Nephron (organoid): ENCODE measurements at regions not wholly inside any gene's neighbourhood (a gene's known extent, or its start where the extent isn't known, plus 50 kb on each side); places are given as distances from the start of the nearest gene placed in this dataset.
A peak's percentile ranks its signal among the peaks of the same experiment; 100 is the strongest.

Source experiments
- H3K27ac Mint-ChIP-seq, 3 experiments: 2 replicates each; pipeline ENCODE4 v1.8.0; 2020; ENCODE audit warnings: mixed read lengths in 3 of 3, mild to moderate bottlenecking in 2 of 3, moderate library complexity in 1 of 3
- H3K27me3 Mint-ChIP-seq: 2 replicates; pipeline ENCODE4 v1.8.0; 2021; ENCODE audit warnings: low read depth, mild to moderate bottlenecking, moderate library complexity, mixed read lengths
- H3K36me3 Mint-ChIP-seq: 2 replicates; pipeline ENCODE4 v1.8.0; 2020; ENCODE audit warnings: low read depth, mixed read lengths
- H3K4me1 Mint-ChIP-seq: 2 replicates; pipeline ENCODE4 v1.8.0; 2020; ENCODE audit warnings: mixed read lengths
- H3K4me3 Mint-ChIP-seq, 3 experiments: 2 replicates each; pipeline ENCODE4 v1.8.0; 2020; ENCODE audit warnings: mild to moderate bottlenecking in 3 of 3, mixed read lengths in 3 of 3, moderate library complexity in 2 of 3
- H3K9me3 Mint-ChIP-seq: 2 replicates; pipeline ENCODE4 v1.8.0; 2020; ENCODE audit warnings: mixed read lengths
- CTCF ChIP-seq, 3 experiments: fragments of 200-600 bp; sonication (generic); IDR thresholded peaks; one replicate each; pipeline ENCODE4 v1.5.0; 2021; ENCODE audit warnings: antibody characterized with exemption in 3 of 3; ENCODE audit not compliant: unreplicated experiment in 3 of 3

GRCh38 chr20:41925476-41925875 lies 307.3 kb upstream of the CHD6 start:
- Mint-ChIP-seq H3K4me3 (no peak overlapping the region), H3K27me3 (peaks cover 10% of the 10 kb centered on the region), H3K36me3 (no peaks in the 10 kb centered on the region), H3K27ac (no peak overlapping the region), H3K9me3 (no peaks in the 10 kb centered on the region), H3K4me1 (peaks cover 33% of the 10 kb centered on the region)
- TF ChIP-seq CTCF (IDR thresholded peaks at IDR 0.05; ENCODE audit: unreplicated experiment in 3 of 3), result no peak

- H3K9me3 Mint-ChIP-seq, result no peaks in the 10 kb centered on the region
- peaks cover 33% of the 10 kb centered on the region for H3K4me1 Mint-ChIP-seq
- no peak overlapping the region for H3K4me3 Mint-ChIP-seq
- no peak for TF ChIP-seq CTCF (IDR thresholded peaks at IDR 0.05; ENCODE audit: unreplicated experiment in 3 of 3)
- H3K27me3 Mint-ChIP-seq, result peaks cover 8% of the 10 kb centered on the region
- no peak overlapping the region for H3K27ac Mint-ChIP-seq
- no peaks in the 10 kb centered on the region for H3K36me3 Mint-ChIP-seq
These were observed 305.4 kb upstream of the CHD6 start for GRCh38 chr20:41923624-41924023.

DNA sequence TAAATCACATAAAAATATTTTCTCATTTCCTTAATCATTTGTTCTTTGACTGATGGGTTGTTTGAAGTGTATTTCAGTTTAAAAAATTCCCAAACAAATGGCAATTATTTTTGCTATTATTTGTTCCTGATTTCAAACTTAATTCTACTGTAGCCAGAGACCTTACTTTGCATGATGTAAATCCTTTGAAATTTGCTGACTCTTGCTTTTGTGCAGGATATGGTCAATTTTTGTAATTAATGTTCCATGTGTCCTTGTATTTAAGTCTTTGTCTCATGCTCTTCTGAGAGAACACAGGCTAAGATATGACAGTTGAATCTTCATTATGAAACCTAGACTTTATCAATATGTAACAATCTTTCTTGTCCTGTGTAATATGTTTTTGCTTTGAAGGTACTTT lies 295.0 kb upstream of the CHD6 start:
- Mint-ChIP-seq H3K9me3 (peaks cover 4% of the 10 kb centered on the region), H3K36me3 (no peaks in the 10 kb centered on the region), H3K4me3 (no peak overlapping the region), H3K27ac (no peak overlapping the region), H3K4me1 (peaks cover under 1% of the 10 kb centered on the region), H3K27me3 (peaks cover 4% of the 10 kb centered on the region)
- no peak for TF ChIP-seq CTCF (IDR thresholded peaks at IDR 0.05; ENCODE audit: unreplicated experiment in 3 of 3)

DNA sequence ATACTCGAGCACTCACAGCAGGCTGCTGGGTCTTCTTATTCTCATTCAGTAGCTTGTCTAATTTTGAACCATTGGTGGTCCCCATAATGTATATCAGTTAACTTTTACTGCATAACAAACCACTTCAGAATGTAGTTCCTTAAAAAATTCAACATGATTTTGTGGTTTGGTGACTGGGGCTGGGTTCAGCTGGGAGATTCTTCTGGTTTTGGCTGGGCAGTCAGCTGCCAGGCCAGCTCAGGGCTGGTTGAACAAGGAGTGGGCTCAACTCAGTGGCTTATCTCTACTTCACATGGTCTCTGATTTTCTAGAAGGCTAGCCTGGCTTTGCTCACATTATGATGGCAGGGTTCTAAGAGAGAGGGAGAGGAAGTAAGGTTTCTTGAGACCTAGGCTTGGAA lies 292.4 kb upstream of the CHD6 start:
- Mint-ChIP-seq H3K4me3 (no peak overlapping the region), H3K27me3 (no peaks in the 10 kb centered on the region), H3K4me1 (peaks cover 10% of the 10 kb centered on the region), H3K9me3 (peaks cover 4% of the 10 kb centered on the region), H3K27ac (no peak overlapping the region), H3K36me3 (no peaks in the 10 kb centered on the region)
- TF ChIP-seq CTCF (IDR thresholded peaks at IDR 0.05; ENCODE audit: unreplicated experiment in 3 of 3), result no peak

GRCh38 chr20:41905199-41905598 lies 287.0 kb upstream of the CHD6 start:
- Mint-ChIP-seq H3K27me3 (peaks cover 3% of the 10 kb centered on the region), H3K9me3 (no peaks in the 10 kb centered on the region), H3K4me3 (peak overlapping the region in 1 of 3 experiments; percentile 49), H3K27ac (peak overlapping the region in 2 of 3 experiments; percentile 50 to 83), H3K4me1 (peaks cover 39% of the 10 kb centered on the region), H3K36me3 (no peaks in the 10 kb centered on the region)
- no peak for TF ChIP-seq CTCF (IDR thresholded peaks at IDR 0.05; ENCODE audit: unreplicated experiment in 3 of 3)

DNA sequence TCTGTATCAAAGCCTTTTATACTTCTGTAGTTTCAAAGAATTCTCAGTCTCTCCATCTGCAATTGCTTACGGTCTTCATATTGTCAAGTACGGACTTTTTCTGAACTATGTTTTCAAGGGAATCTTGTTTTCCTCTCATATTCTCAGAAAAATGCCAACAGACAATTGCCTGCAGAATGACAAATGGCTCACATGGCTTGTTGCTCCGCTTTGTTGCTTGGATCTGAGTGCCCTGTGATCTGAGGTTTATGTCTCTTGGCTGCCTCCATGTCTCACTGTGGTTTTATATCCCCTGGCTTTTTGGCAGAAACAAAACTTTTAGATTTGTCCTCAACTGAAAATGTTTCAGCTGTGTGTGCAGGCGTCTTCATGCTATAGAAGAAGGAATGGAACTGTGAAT lies 285.4 kb upstream of the CHD6 start:
- Mint-ChIP-seq H3K36me3 (no peaks in the 10 kb centered on the region), H3K27me3 (peaks cover 14% of the 10 kb centered on the region), H3K4me3 (peak overlapping the region in 2 of 3 experiments; percentile 5 to 58), H3K27ac (peak overlapping the region; percentile 65 to 83 (median 66)), H3K4me1 (peaks cover 39% of the 10 kb centered on the region), H3K9me3 (no peaks in the 10 kb centered on the region)
- no peak for TF ChIP-seq CTCF (IDR thresholded peaks at IDR 0.05; ENCODE audit: unreplicated experiment in 3 of 3)
